Loucy (cell line): ENCODE measurements at regions not wholly inside any gene's neighbourhood (a gene's known extent, or its start where the extent isn't known, plus 50 kb on each side); places are given as distances from the start of the nearest gene placed in this dataset.

Source experiments
- H2AFZ ChIP-seq: fragments of 200-600 bp; sonication (generic); 2 replicates; pipeline ENCODE4 v1.6.0; 2016; ENCODE audit warnings: antibody characterized with exemption, mild to moderate bottlenecking, low read length, moderate library complexity
- H3F3A ChIP-seq: fragments of 200-600 bp; 2 replicates; pipeline ENCODE4 v1.6.0; 2016; ENCODE audit warnings: antibody characterized with exemption, low read depth, mild to moderate bottlenecking
- H3K27me3 ChIP-seq: fragments of 200-600 bp; sonication (generic); 2 replicates; pipeline ENCODE4 v1.6.1; 2014; ENCODE audit warnings: low read length, mild to moderate bottlenecking; ENCODE audit not compliant: insufficient read depth, poor library complexity, severe bottlenecking
- H3K36me3 ChIP-seq: fragments of 200-600 bp; sonication (generic); 2 replicates; pipeline ENCODE4 v1.6.1; 2016; ENCODE audit warnings: low read length; ENCODE audit not compliant: insufficient read depth
- H3K4me1 ChIP-seq: fragments of 200-600 bp; sonication (generic); 2 replicates; pipeline ENCODE4 v1.5.1; 2014; ENCODE audit warnings: low read length, mild to moderate bottlenecking; ENCODE audit not compliant: insufficient read depth, poor library complexity, severe bottlenecking
- H3K4me2 ChIP-seq: fragments of 200-600 bp; sonication (generic); 2 replicates; pipeline ENCODE4 v1.6.0; 2014; ENCODE audit warnings: antibody characterized with exemption, low read length, low read depth, mild to moderate bottlenecking; ENCODE audit not compliant: poor library complexity, severe bottlenecking
- H3K4me3 ChIP-seq: fragments of 200-600 bp; sonication (generic); 2 replicates; pipeline ENCODE4 v1.5.1; 2014; ENCODE audit warnings: low read length, mild to moderate bottlenecking, mixed read lengths; ENCODE audit not compliant: poor library complexity, severe bottlenecking
- H3K79me2 ChIP-seq: fragments of 200-600 bp; sonication (generic); 2 replicates; pipeline ENCODE4 v1.6.1; 2014; ENCODE audit warnings: low read length; ENCODE audit not compliant: insufficient read depth
- H3K9ac ChIP-seq: fragments of 200-600 bp; sonication (generic); 2 replicates; pipeline ENCODE4 v1.6.0; 2014; ENCODE audit warnings: mild to moderate bottlenecking, low read depth, low read length, moderate library complexity; ENCODE audit not compliant: poor library complexity, severe bottlenecking
- H3K9me2 ChIP-seq: fragments of 200-600 bp; sonication (generic); replicated peaks from 2 replicates; pipeline ENCODE4 v1.6.1; 2016; ENCODE audit warnings: low read depth, low read length, mixed read lengths
- H3K9me3 ChIP-seq: fragments of 200-600 bp; sonication (generic); 2 replicates; pipeline ENCODE4 v1.6.1; 2014; ENCODE audit warnings: mild to moderate bottlenecking, antibody characterized with exemption, low read length, low read depth; ENCODE audit not compliant: insufficient read depth
- H4K20me1 ChIP-seq: fragments of 200-600 bp; sonication (generic); 2 replicates; pipeline ENCODE4 v1.6.0; 2014; ENCODE audit warnings: antibody characterized with exemption, low read length, mild to moderate bottlenecking; ENCODE audit not compliant: insufficient read depth, poor library complexity, severe bottlenecking
- EZH2phosphoT487 ChIP-seq: fragments of 200-600 bp; IDR thresholded peaks from 2 replicates; pipeline ENCODE4 v1.6.1; 2018; ENCODE audit warnings: antibody characterized with exemption, mild to moderate bottlenecking, moderate library complexity, borderline replicate concordance
- TF ChIP-seq, protein P1 (sequence below): fragments of 200-600 bp; sonication (generic); conservative IDR thresholded peaks from 2 replicates; pipeline ENCODE4 v1.5.1; 2014; ENCODE audit warnings: mild to moderate bottlenecking, antibody characterized with exemption, low read length

GRCh38 chr3:152714507-152714906, 120.4 kb upstream of the P2RY1 start:
- H3K27me3 ChIP-seq, result no peaks in the 10 kb centered on the region
- H3K4me3 ChIP-seq, result no peak overlapping the region
- no peak overlapping the region for H3K4me2 ChIP-seq
- H3K79me2 ChIP-seq, result no peaks in the 10 kb centered on the region
- no peak overlapping the region for H3K9ac ChIP-seq
- no peaks in the 10 kb centered on the region for H4K20me1 ChIP-seq
- TF ChIP-seq EZH2phosphoT487, result no peak
- TF ChIP-seq, protein P1, sequence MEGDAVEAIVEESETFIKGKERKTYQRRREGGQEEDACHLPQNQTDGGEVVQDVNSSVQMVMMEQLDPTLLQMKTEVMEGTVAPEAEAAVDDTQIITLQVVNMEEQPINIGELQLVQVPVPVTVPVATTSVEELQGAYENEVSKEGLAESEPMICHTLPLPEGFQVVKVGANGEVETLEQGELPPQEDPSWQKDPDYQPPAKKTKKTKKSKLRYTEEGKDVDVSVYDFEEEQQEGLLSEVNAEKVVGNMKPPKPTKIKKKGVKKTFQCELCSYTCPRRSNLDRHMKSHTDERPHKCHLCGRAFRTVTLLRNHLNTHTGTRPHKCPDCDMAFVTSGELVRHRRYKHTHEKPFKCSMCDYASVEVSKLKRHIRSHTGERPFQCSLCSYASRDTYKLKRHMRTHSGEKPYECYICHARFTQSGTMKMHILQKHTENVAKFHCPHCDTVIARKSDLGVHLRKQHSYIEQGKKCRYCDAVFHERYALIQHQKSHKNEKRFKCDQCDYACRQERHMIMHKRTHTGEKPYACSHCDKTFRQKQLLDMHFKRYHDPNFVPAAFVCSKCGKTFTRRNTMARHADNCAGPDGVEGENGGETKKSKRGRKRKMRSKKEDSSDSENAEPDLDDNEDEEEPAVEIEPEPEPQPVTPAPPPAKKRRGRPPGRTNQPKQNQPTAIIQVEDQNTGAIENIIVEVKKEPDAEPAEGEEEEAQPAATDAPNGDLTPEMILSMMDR, result no peak
- H3K36me3 ChIP-seq, result no peaks in the 10 kb centered on the region
- H3K9me3 ChIP-seq, result no peaks in the 10 kb centered on the region
- no peaks in the 10 kb centered on the region for H3K9me2 ChIP-seq
- H3K4me1 ChIP-seq, result no peaks in the 10 kb centered on the region
- no peaks in the 10 kb centered on the region for H3F3A ChIP-seq
- no peak overlapping the region for H2AFZ ChIP-seq

GRCh38 chr3:152717252-152717651, 117.7 kb upstream of the P2RY1 start:
- no peaks in the 10 kb centered on the region for H3K9me2 ChIP-seq
- no peaks in the 10 kb centered on the region for H3F3A ChIP-seq
- no peak overlapping the region for H2AFZ ChIP-seq
- no peaks in the 10 kb centered on the region for H4K20me1 ChIP-seq
- H3K36me3 ChIP-seq, result no peaks in the 10 kb centered on the region
- H3K79me2 ChIP-seq, result no peaks in the 10 kb centered on the region
- TF ChIP-seq, protein P1, result no peak
- TF ChIP-seq EZH2phosphoT487, result no peak
- no peak overlapping the region for H3K9ac ChIP-seq
- H3K4me2 ChIP-seq, result no peak overlapping the region
- no peaks in the 10 kb centered on the region for H3K9me3 ChIP-seq
- no peaks in the 10 kb centered on the region for H3K27me3 ChIP-seq
- no peak overlapping the region for H3K4me3 ChIP-seq
- H3K4me1 ChIP-seq, result no peaks in the 10 kb centered on the region

GRCh38 chr3:152718810-152719209, 116.1 kb upstream of the P2RY1 start:
- H4K20me1 ChIP-seq, result no peaks in the 10 kb centered on the region
- no peak for TF ChIP-seq EZH2phosphoT487
- TF ChIP-seq, protein P1, result no peak
- H3F3A ChIP-seq, result no peaks in the 10 kb centered on the region
- no peaks in the 10 kb centered on the region for H3K9me2 ChIP-seq
- H3K4me2 ChIP-seq, result no peak overlapping the region
- H3K9ac ChIP-seq, result no peak overlapping the region
- no peaks in the 10 kb centered on the region for H3K36me3 ChIP-seq
- no peak overlapping the region for H2AFZ ChIP-seq
- no peak overlapping the region for H3K4me3 ChIP-seq
- no peaks in the 10 kb centered on the region for H3K4me1 ChIP-seq
- H3K27me3 ChIP-seq, result no peaks in the 10 kb centered on the region
- no peaks in the 10 kb centered on the region for H3K79me2 ChIP-seq
- no peaks in the 10 kb centered on the region for H3K9me3 ChIP-seq
